Stimulated activated naive CD4-positive, alpha-beta T cell (primary cell): ENCODE measurements at regions not wholly inside any gene's neighbourhood (a gene's known extent, or its start where the extent isn't known, plus 50 kb on each side); places are given as distances from the start of the nearest gene placed in this dataset.

Experiments used
- DNase-seq, 6 experiments: peaks; one replicate each; lab custom pipeline; 2025; lab: John Stamatoyannopoulos, UW

DNA sequence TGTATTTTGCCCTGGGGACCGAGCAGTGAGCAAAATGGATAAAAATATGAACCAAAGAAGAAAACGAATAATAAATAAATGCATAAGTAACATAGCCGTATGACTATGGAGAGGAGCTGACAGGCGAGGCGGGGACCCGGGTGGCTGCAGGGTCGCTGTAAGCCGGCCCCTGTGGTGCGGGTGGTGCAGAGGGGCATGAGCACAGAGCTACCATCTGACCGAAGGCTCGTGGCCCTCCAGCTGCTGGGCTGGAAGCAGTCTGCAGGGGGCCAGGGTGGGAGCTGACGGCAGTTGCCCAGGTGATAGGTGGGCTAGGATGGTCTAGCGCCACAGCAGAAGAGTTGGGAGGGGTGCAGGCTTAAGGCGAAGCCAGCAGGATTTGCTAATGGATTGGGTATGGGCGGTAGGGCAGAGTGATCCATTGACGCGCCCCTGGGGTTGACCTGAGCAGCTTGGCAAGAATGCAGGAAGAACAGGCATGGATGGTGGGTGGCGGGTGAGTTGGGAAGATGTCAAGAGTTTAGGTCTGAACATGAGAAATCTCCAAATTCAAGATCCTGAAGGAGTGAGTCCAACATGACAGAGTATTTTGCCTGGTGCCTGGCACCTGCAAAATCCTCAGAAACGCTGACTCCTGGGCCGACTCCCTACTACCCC, 228.0 kb downstream of the FOXL1 start:
- DNase-seq, result no peak

DNA sequence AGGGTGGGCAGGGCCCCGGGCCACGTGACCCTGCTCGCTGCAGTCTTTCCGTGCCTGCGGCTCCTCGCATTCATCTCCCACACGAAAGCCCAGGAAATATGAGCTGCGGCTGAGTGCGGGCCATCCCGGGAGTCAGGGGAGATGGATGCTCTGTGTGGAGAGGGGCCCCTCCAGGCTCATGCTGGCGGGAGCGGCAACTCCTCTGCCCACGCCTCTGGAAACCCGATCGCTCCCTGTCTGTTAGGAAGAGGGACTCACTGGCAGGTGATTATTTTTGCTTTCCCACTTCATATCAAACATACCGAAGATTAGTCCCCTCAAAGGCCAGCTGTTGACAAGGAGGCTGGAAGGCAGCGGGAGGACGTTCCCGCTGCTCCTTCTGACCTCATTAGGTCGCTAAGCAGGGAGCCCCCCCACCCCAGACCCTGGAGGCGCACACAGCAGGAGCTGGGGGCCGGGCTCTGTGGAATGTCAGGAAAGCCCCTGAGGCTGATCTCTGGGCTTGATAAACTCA, 228.5 kb downstream of the FOXL1 start:
- DNase-seq, result no peak

DNA sequence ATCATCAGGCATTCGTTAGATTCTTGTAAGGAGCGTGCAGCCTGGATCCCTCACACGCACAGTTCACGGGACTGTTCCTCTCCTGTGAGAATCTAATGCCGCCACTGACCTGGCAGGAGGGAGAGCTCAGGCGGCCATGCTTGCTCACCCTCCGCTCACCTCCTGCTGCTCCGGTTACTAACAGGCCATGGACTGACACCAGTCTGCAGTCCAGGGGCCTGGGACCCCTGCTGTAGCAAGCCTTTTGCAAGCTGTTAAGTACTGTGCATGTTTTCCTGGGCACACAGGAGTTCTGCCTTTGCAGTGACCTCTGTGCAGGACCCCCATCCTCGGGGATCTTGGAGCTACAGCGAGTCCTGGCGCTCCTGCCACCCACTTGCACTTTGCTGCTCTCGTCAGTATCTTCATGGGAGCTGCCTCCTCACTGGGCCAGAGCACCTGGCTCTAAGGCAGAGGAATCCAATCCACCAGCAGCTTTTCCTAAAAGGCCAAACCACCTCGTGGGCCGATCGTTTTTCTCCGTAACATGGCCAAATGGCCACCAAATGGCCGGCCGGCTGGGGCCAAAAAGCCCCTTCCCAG, 230.6 kb downstream of the FOXL1 start:
- no peak for DNase-seq

DNA sequence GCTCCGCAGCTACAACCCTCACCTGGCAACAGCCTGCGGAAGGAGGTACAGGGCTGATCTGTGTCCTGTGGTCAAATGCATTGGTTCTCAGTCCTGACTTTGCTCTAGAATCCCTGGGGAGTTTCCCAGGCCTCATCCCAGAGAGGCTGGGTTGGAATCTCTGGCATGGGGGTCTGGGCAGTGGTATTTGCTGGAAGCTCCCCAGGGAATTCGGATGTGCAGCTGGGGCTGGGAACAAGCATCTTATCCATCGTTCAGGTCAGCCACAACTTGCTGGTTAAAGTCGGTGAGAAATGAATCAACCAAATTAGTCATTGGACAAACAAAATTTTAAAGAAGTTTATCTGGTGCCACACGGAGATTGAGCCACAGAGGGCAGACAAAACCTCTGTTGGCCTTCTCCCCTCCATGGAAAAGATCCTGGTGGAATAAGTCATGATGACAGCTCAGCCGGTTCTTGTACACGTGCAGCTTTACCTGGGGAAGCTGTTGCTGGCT, 231.2 kb downstream of the FOXL1 start:
- DNase-seq, result no peak

DNA sequence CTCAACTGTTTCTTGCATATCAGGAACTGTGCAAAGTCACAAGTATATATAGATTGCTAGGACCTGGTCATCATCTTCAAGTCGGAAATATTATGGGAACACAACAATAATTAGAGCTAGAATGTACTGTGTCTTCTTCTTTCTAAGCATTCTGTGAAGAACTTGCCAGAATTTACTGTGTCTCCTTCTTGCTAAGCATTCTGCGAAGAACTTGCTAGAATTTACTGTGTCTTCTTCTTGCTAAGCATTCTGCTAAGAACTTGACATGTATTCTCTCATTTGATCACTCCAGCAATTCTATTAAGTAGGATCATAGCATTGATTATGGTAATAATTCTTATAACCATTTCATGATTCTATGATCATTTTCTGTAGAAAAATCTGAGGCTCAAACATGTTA, 231.7 kb downstream of the FOXL1 start:
- no peak for DNase-seq

DNA sequence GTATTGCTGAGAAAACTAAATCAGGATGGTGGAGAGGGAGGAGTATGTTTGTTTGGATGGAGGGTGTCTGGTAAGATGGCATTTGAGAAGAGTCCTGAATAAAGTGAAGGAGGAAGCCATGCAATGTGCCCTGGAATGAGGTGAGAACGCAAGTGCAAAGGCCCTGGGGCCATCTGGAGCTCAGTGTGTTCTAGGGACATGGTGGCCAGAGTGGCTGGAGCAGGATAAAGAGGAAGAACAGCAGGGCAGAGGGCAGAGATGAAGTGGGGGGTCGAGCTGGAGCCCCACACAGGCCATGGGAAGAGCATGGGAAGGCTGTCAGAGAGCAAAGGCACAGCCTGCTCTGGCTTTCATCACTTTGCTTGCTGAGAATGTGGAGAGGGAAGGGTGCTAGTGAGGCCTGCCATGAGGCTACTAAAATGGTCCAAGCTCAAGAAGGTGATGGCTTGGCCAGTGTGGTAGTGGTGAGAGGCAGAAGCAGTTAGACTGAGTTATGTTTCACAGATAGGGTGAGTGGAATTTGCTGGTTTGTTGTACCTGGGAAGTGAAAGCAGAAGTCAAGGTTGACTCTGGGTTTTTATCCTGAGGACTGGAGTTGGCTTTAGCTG, 234.1 kb downstream of the FOXL1 start:
- DNase-seq, result no peak

DNA sequence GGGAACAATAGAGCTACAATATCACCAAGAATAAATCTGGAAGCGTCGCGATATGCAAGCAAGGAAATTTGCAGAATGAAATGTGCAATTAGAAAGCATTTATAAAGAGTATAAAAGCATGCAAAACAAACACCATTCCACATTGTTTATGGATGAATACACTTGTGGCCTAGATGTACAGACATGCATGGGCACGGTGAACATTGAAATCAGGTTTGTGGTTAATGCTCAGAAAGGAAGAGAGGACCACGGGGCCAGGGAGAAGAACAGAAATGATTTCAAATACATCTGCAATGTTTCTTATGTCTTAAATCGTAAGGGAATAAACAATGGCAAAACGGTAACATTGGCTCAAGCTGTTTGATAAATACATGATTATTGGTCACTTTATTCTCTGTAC, 235.9 kb downstream of the FOXL1 start:
- no peak for DNase-seq

DNA sequence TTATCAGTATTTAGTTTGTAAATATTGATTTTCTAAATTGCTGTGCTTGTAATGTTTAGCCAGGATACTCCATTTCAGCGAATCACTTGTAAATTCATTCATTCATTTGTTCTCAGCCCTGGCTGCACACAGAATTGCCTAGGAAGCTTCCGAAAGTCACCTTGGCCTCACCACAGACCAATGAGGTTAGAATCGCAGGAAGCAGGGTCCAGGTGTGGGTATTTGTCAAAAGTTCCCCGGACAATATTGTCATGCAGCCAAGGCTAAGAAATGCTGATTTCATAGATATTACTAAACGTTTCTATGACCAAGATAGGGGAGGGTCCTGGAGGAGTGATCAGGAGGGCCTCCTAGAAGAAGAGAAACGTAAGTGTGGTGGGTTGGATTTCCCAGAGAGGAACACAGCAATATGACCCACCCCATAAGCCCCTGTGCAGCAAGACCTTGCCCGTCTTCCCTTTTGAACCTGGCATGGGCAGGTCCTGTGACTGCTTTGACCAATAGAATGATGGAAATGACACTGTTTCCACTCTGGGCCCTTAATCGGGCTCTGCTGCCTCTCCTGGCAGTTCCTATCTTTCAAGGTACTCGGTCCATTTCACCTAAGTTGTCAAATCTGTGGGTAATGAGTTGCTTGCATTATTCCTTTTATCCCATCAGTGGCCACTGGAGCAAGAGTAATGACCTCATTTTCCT, 238.7 kb downstream of the FOXL1 start:
- no peak for DNase-seq

DNA sequence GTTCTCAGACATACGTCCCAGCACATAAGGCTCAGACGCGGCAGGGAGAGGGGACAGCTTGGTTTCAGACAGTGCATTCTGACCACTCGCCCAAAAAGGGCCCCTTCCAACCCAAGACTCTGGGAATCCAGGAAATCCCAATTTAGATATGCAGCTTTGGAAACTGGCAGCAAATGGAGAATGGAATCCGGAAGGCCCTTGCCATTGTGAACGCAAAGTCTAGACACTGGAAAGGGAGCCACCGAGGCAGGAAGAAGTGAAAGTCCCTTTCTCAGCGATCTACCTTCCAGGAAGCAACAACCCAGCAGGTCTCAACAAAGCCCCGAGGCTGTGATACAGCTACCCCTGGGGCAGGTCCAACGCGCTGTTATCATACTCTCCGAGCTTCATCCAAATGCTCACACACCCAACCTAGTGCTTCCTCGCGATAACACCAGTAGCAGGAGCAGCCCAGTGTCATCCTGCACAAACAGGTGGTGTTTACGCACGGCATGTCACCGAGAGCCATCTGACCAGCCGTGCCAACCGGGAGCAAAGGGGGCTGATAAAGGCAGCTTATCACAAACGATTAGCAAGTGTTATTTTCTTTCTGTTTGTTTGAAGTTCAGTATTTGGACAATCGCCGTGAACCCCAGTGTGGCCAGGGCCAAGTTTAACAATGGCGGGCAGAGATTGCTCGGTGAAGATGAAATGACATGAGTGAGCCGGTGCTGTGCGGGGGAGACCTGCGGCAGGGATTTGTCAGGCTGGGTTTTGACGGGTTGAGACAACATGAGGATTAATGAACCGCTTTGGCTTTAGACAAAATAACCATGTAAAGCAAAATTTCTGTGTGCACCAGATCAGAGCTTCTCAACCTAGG, 240.6 kb downstream of the FOXL1 start:
- no peak for DNase-seq

DNA sequence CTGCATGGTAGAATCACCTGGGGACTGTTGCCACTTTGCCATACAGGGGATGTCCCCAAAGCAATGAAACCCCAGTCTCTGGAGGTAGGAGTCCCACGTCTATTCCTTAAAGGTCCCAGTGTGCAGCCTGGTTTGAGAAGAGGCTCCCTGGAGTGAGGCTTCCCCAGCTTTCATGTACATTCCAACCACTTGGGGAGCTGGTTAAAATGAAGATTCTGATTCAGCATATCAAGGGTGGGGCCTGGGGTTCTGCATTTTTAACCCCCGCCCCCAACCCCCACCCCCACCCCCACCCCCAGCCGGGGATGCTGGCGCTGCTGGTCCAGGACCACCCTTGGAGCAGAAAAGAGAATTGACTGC, 241.2 kb downstream of the FOXL1 start:
- DNase-seq, result no peak

DNA sequence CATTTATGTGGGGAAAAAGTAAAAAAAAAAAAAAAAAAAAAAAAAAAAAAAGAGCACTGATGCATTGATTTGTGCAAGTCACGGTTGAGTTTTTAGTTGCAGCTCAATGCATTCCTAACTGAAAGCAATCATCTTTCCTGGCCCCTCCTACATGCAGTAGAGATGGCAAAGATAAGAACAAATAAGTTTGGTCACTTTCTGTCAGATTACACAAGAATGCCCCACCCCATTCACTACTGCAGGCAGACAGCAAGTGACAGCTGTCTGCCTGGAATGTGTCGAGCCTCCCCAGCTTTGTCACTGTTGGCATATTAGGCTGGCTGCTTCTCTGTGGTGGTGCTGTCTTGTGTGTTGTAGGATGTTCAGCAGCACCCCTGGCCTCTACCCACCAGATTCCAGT, 243.5 kb downstream of the FOXL1 start:
- no peak for DNase-seq

DNA sequence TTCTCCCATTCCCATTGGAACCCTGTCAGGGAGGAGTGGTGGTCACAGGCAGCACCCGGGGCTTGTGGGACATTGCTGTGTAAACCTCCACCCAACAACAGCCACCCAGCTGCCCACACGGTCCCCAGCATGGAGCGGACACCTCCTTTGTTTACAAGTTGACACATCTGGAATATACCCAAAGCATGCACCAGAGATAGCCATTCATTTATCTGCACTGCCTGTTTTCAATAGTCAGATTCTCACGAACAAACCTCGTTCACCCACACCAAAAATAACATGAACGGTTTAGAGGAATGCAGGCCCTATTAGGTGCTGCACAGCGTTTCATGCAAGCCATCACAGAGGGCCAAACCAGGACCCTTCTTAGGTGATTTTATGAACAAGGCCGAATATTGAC, 244.8 kb downstream of the FOXL1 start:
- no peak for DNase-seq

DNA sequence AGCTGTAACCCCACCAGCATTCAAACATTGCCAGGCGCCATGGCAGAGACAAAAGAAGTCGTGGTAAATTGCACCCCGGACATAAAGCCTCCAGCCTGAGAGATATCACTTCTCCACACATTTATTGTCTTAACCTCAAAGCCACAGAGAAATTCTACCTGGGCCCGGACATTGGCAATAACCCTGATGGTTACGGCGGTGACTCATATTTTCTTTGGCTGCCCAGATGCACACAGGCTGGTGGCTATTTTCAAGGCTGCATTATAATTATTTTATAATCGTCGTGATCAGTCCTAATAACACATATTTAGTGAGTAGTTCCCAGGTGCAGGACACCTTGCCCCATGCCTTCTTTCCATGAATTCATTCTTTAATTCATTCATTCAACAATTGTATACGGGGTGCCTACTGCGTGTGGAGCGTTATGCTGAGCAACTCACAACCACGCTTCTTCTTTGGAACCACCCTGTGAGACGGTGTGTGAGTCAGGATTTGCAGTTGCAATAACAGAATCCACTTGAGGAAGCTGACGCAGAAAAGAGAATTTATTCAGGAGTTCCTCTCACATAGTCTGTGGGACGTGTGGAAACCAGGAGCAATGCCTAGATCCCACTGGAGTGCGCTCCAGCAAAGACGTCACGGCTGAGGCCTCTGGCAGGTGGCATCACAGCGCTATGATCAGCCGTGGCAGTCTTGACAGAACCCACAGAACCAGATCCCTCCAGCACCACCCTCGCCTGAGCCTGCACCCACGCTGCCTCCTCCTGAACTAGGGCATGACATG, 245.7 kb downstream of the FOXL1 start:
- no peak for DNase-seq

DNA sequence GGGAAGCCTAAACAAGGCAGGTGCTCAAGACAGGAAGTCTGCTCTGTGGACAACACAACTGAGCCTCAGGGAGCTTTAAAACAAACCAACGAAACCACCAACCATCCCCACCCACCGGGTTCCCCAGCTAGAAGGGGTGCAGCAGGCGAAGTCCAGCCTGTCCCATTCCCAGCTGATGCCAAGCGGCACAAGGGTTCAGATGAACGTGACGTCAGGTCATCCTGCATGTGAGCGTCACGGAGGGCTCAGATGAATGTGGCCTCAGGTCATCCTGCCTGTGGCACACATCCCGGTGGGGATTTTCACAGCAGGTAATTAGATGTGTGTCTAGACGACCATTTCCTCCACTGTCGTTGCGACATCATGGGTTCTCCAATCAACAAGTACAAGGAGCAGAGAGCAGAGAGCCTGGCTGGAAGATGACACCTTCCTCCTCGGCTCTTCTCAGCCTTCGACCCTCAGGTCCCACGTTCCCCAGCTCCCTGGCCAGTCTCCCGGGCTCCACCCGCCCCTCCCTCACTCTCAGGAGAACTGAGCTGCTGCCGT, 246.5 kb downstream of the FOXL1 start:
- DNase-seq, result no peak

DNA sequence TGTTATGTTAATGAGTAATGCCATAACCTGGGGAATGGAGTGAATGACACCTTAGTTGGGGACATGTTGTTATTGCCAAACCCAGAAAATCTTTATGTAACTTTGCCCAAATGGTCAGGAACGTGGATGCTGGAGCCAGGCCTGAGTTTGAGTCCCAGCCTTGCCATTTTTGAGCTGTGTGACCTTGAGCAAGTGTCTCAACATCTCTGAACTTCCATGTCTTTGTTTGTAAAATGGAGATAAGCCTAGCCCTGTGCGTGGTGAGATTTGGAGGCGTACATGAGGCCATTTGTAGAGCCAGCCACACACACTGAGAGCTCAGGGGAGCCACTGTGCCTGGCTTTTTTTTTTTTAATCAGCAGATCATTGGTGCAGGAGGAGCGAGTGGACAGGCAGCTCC, 247.3 kb downstream of the FOXL1 start:
- no peak for DNase-seq

DNA sequence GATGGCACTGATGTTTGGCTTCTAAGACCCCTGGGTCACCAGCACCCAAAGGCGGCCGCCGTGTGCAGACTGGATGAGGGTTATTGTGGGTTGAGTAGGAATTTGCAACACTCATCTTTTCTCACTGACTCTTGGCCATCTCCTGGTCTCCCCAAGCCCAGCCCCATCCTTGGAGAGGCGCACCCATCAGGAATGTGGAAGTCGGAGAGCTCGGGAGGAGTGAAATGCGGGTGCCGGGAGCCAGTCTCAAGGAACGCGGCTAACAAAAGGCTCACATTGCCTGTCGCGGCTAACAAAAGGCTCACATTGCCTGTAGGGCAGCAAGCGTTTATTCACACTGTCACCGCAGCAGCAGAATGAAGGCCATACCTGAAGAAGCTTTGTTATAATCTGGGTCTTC, 248.6 kb downstream of the FOXL1 start:
- DNase-seq, result no peak

DNA sequence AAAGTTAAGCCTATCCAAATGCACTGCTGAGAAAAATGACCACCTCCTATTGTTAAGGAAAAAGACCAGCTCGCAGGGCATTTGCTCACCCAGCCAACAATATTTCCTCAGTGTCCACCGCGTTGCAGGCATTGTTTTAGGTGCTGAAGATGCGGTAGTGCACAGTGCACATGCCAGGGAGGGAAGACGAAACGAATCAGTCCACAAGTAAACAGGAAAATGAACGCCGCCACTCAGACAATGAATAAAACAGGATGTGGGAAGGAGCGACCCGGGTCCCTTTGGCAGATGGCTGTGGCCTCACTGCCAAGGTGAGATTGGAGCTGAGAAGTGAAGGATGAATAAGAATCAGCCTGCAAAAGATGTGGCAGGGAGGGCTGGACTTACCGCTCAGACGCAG, 249.2 kb downstream of the FOXL1 start:
- no peak for DNase-seq

DNA sequence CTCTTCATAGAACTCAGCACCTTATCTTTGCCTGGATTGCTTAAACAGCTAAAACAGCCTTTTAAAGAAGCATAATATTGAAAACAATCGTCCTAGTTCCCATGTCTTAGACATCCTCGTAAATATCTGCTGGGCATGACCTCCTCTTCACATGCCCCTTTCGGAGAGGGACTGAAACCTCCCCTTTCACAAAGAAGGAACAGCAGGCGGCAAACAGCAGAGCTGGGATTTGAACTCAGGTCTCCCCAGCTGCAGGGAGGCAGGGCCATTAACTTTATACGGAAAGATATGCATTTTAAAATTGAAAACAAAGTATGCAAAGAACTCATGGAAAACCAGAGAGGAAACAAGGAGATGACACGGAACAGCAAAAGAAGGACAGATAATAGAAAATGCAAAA, 249.9 kb downstream of the FOXL1 start:
- DNase-seq, result no peak

DNA sequence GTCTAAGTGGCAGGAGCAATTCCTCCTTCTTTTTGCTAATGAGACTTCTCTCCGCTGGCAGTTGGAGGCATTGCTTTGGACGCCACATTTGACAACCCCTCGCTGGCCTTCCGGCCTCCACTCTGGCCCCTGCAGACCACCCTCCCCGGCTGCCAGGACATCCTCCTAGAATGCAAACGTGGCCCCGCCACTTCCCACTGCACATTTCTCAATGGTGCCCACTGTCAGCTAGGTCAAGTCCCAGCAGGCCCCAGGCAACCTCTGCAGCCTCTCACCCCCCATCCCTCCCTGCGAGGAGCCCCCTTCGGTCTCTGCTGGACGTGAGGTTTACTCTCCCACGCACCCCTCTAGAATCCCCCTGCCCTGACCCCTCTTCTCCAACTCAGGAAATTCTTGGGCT, 250.3 kb downstream of the FOXL1 start:
- no peak for DNase-seq

DNA sequence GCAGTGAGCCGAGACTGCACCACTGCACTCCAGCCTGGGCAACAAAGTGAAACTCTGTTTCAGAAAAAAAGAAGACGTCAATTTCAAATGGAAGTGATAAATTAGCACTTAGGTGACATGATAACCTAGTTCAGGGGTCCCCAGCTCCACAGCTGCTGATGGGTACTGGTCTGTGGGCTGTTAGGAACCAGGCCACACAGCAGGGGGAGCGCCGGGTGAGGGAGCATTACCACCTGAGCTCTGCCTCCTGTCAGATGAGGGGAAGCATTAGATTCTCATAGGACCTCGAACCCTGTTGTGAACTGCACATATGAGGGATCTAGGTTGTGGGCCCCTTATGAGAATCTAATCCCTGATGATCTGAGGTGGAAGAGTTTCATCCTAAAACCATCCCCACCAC, 253.0 kb downstream of the FOXL1 start:
- DNase-seq, result no peak

DNA sequence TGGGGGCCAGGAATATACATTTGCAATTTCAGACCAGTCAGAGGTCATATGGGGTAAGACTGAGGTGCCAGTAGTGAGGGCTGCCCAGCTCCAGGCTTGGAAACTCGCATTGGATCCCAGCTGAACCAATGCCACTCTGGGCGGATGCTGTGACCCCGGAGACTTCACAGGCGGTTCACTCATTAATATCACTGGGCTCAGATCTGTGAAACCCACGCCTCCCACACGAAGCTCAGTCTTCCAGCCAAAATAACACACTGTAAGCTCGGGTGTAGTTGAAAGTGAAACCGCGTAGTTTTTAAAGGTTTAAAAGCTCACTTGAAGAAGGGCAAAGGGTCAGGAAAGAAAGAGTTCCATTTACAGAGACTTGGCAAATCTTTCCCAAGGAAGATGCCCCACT, 254.8 kb downstream of the FOXL1 start:
- DNase-seq, result no peak
